ENCODE measurements at regions not wholly inside any gene's neighbourhood (a gene's known extent, or its start where the extent isn't known, plus 50 kb on each side); places are given as distances from the start of the nearest gene placed in this dataset.

- Histone ChIP-seq H3K4me2 (no peak overlapping the region), H3K4me1 (ENCODE audit: control insufficient read depth in 1 of 2, insufficient read depth in 2 of 2, low read depth in 1 of 2, low read length in 1 of 2) (no peaks in the 10 kb centered on the region)
- CTCF ChIA-PET, result no interaction called here
Measured at GRCh38 chr15:88391700-88392099, 75.5 kb downstream of the MRPL46 start.

More at GRCh38 chr15:88391700-88392099, 75.5 kb downstream of the MRPL46 start:
- H3K79me2 ChIP-seq (ENCODE audit: insufficient read depth), result no peaks in the 10 kb centered on the region
- 0% methylated on average over 2 of the region's 2 CpGs for WGBS (ENCODE audit: low lambda C conversion rate)
- H3K9ac ChIP-seq, result no peak overlapping the region
- no peak overlapping the region for H2AFZ ChIP-seq (ENCODE audit: low read depth)
- no peaks in the 10 kb centered on the region for H3K27me3 ChIP-seq (ENCODE audit: insufficient read depth)
- H3F3A ChIP-seq (replicated peaks; ENCODE audit: insufficient read depth), result no peaks in the 10 kb centered on the region
- H3K9me2 ChIP-seq, result no peaks in the 10 kb centered on the region
- DNase-seq, result no peak
- POLR2A ChIA-PET, result no interaction called here
- H3K4me3 ChIP-seq (ENCODE audit: low read depth in 2 of 2, low read length in 1 of 2), result no peak overlapping the region
- no peak for TF ChIP-seq RXRA (IDR thresholded peaks at IDR 0.05; ENCODE audit: borderline replicate concordance, low read depth)
- no peak for TF ChIP-seq RAD21 (IDR thresholded peaks at IDR 0.05; ENCODE audit: low read length)
- TF ChIP-seq RCOR1 (IDR thresholded peaks at IDR 0.05; ENCODE audit: low read length), result no peak
- no peak for TF ChIP-seq USF1 (IDR thresholded peaks at IDR 0.05; ENCODE audit: borderline replicate concordance, low read depth)
- no peak for TF ChIP-seq CHD2 (IDR thresholded peaks at IDR 0.05; ENCODE audit: low read length, partially characterized antibody)
- no peak for TF ChIP-seq TEAD4 (IDR thresholded peaks at IDR 0.05; ENCODE audit: borderline replicate concordance, insufficient read depth)
- no peak for TF ChIP-seq NFIC (IDR thresholded peaks at IDR 0.05; ENCODE audit: borderline replicate concordance)
- TF ChIP-seq FOXM1 (IDR thresholded peaks at IDR 0.05; ENCODE audit: low read depth), result no peak
- no peak for TF ChIP-seq TAF1 (IDR thresholded peaks at IDR 0.05; ENCODE audit: borderline replicate concordance, low read depth, low read length)
- no peak for TF ChIP-seq ZBTB33 (IDR thresholded peaks at IDR 0.05; ENCODE audit: borderline replicate concordance, low read depth)
- TF ChIP-seq USF2 (IDR thresholded peaks at IDR 0.05; ENCODE audit: borderline replicate concordance, low read depth, low read length), result no peak
- no peak for TF ChIP-seq FOSL2 (IDR thresholded peaks at IDR 0.05; ENCODE audit: borderline replicate concordance, low read depth)
- no peak for TF ChIP-seq SMC3 (IDR thresholded peaks at IDR 0.05; ENCODE audit: low read depth, low read length)
- no peak for TF ChIP-seq FOXJ3 (CRISPR knock-in tag; IDR thresholded peaks at IDR 0.05)
- TF ChIP-seq MAX (IDR thresholded peaks at IDR 0.05; ENCODE audit: low read depth), result no peak
- TF ChIP-seq SIN3A (IDR thresholded peaks at IDR 0.05; ENCODE audit: borderline replicate concordance, low read depth, low read length), result no peak
- TF ChIP-seq YY1 (IDR thresholded peaks at IDR 0.05; ENCODE audit: low read depth), result no peak
- no peak for TF ChIP-seq POLR2AphosphoS5 (IDR thresholded peaks at IDR 0.05; ENCODE audit: low read depth, low read length)
- TF ChIP-seq REST (IDR thresholded peaks at IDR 0.05; ENCODE audit: low read depth, low read length), result no peak
- no peak for TF ChIP-seq MXI1 (IDR thresholded peaks at IDR 0.05; ENCODE audit: low read depth, low read length)
- H3K36me3 ChIP-seq (replicated peaks in 1 of 2; ENCODE audit: control insufficient read depth in 1 of 2, insufficient read depth in 2 of 2, low read length in 1 of 2), result no peaks in the 10 kb centered on the region
- no peaks in the 10 kb centered on the region for H4K20me1 ChIP-seq (ENCODE audit: insufficient read depth)
- no peak overlapping the region for H3K27ac ChIP-seq (ENCODE audit: low read depth in 2 of 2, low read length in 1 of 2)
- H3K9me3 ChIP-seq, result no peaks in the 10 kb centered on the region

All from SK-N-SH (cell line).